Activated CD4-positive, alpha-beta T cell treated with anti-CD3 and anti-CD28 coated beads, Interleukin-2, amount 50 U/mL, for 16 hours (primary cell): ENCODE measurements at regions not wholly inside any gene's neighbourhood (a gene's known extent, or its start where the extent isn't known, plus 50 kb on each side); places are given as distances from the start of the nearest gene placed in this dataset.

Source experiments
- DNase-seq: peaks from one replicate; pipeline ENCODE4 v3.0.0-alpha.2; 2020

DNA sequence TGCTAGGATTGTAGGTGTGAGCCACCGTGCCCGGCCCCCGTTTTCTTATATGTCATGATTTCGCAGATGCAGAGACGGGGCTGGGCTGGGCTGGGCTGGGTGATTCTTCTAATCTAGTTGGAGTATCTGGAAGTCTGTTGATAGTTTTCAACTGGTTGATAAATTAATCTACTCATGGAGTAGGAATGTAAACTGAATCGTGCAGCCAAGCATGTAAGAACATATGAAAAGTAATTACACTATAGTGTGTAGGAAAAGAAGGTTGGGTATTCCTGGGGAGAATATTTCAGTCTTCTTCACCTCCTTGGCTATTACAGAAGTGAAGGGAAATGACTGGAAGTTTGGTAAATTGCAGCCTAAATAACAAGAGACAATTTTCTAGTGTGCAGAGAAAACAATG, 82.6 kb upstream of the MAGI1 start:
- DNase-seq, result no peak

DNA sequence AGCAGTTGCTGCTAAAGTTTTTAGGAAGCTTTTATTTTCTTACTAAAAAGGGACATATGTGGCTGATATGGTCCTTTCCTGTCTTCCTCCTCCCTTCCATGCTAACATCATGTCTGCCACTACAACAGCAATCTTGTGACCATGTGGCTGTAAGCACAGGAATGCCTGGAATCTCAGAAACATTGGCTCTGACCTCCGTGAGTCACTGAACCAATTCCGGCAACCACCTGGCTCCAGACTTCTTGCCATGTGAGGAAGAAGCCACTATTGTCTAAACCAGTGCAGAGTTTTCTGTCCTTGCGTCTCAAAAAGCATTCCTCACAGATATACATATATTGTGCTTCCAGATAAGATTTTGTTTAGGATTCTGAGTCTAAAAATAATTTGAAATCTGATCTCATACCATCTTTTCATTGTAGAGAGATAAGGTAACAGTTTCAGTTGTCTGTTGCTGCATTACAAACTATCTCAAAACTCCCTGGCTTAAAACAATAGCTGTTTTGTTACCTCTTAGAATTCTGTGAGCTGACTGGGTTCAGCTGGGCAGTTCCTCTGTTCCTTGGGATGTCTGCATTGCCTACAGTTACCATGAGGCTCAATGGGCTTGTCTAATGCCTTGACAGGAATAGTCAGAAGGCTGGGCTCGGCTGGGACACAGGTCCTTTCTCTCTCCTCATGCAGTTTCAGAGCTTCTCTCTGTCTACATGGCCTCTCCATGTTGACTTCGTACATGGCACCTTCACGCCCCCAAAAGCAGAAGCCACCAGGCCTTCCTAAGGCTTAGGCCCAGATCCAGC, 77.3 kb upstream of the MAGI1 start:
- DNase-seq, result no peak

DNA sequence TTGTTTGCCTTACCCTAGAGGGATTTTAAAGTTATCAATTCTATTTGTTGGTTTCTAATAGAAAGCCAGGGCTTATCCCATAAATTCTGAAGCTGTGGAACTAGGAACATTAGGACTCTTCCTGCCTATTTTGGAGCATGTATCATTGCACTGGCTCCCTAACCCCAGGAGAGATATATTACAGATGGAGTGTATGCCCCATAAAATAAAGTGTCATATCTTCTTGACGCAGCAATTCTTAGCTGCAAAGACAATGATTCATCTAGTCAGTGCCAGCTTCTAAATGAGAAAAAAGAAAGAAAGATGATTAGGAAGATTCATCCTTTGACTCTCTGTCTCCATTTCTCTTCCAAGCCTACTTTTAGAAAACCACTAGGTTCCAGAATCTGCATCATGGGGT, 74.8 kb upstream of the MAGI1 start:
- DNase-seq, result no peak

GRCh38 chr3:66110840-66111239, 72.1 kb upstream of the MAGI1 start:
- no peak for DNase-seq

GRCh38 chr3:66107855-66108254, 69.1 kb upstream of the MAGI1 start:
- DNase-seq, result no peak

DNA sequence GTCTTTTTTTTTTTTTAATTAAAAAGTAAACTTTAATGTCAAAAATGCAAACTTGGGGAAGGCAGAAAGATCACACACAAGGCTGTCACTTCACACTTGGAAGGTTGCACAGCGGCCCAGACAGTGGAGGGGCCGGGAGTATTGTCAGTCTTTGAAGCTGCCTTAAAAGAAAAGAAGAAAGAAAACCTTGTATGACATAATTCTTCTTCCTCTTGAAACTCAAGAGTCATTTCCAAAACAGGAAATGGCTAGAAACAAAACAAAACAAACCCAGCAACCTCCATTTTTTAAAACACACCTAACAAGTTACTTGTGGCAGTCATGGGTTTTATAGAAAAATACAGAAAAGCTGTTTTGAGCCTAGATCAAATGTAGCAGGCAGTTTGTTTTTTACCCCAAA, 68.1 kb upstream of the MAGI1 start:
- DNase-seq, result peak; percentile 22

GRCh38 chr3:66104535-66104934, 65.8 kb upstream of the MAGI1 start:
- no peak for DNase-seq

GRCh38 chr3:66103729-66104128, 65.0 kb upstream of the MAGI1 start:
- no peak for DNase-seq

DNA sequence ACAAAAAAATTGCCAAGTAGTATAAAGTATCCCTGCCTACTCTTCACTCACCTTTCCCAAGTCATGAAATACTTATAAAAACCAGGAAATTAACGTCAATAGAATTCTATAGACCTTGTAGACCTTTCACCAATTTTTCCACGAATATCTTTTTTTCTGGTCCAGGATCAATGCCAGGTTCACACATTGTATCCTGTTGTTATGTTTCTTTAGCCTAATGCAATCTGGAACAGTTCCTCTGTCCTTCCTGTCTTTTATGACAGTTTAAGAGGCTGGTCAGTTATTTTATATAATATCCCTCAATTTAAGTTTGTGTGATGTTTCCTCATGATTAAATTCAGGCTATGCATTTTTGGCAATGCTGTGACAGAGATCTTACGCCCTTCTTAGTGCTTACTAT, 63.2 kb upstream of the MAGI1 start:
- no peak for DNase-seq

DNA sequence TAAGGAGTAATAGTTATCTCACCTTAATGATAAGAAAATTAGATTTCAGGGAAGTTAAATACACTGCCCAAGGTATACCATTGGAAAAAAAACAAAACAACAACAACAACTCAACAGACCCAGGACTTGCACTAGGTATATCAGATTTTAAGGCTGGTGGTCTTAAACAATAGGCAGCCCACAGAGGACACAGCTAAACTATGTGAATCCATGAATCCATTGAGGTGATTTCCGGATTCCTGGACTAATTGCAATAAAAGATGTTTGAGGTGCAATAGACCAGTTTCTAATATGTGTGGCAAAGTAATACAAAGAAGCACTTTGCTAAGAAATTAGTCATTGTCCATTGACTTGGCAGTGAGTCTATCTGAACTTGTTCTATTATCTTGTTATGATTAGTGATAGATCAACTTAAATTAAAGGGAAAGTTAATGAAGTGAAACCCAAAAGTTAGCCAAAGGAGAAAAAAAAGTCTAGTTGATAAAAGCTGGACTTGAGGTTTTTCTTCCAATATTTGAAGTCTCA, 60.9 kb upstream of the MAGI1 start:
- no peak for DNase-seq

DNA sequence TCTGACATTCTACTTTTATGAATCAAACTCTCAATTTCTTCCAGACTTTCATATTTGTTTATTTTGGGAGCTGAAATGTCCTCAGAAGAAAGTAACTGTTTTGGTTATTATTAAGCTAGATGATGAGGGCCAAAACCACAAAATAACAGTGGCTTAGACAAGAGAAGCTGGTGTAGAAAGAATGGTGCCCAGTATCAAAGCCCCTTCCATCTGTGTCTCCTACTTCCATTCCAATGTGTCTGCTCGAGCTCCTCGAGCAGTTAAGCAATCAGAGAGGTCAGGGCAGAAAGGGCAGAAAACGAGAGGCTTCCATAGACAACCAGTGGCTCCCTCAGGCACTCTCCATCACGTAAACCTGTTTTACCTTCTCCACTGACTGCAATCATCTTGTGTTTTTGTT, 59.7 kb upstream of the MAGI1 start:
- no peak for DNase-seq

DNA sequence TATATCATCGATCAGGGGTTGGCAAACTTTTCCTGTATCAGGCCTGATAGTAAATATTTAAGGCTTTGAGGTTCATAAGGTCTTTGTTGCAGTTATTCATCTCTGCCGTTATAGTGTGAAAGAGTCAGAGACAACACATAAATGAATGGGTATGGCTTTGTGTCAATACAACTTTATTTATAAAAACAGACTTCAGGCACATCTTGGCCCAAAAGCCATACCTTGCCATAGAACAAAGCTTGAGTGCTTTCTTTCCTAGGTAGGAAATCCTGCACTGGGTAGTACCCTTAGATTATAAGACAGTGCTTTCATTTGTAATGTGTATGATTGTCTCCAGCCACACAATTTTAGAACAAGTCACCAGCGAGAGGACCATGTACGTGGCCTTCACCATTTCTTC, 58.9 kb upstream of the MAGI1 start:
- no peak for DNase-seq

DNA sequence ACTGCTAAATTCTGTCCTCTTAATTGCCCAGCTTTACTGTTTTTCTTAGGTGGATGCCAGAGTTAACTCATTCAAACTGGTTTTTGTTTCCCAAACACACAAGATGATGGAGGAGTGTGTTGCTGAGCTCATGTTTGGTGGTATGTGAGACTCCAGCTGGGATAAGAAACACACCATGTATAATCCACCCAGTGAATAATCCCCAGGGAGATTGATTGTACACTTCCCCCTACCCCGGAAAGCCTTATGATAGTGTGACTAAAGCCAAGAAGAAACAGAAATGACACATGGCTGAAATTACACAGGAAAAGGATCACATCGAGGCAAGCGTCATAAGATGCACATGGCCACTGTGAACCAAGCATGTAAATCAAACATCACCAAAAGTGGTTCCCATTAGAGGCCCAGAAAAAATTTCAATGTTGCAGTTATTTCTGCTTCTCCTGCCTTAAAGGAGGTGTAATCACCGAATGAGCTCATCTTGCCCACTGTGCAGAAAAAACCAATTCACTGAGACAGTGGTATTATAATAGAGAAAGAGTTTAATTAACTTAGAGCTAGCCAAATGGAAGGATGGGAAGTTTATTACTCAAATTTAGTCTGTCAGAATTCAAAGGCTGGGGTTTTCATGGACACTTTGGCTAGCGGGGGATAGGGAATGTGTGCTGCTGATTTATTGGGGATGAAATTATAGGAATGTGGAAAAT, 56.7 kb upstream of the MAGI1 start:
- no peak for DNase-seq

DNA sequence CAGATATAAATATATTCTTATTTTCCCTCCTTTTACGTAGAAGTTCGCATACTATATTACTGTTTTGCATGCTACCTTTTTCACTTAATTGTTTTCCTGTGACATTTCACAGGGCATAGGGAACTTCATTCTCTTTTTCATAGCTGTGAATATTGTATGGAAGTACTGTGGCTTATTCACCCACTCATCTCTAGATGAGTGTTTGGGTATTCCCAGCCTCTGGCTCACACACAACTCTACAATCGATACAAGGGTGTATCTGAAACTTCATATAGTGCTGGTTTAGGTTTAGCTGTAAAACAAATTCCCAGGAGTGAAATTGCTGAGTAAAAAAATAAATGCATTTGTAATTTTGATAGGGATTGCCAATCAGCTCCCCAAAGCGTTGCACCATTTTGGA, 55.3 kb upstream of the MAGI1 start:
- no peak for DNase-seq

- no peak for DNase-seq
These were observed 53.7 kb upstream of the MAGI1 start for GRCh38 chr3:66092175-66092995.
